ENCODE measurements at regions not wholly inside any gene's neighbourhood (a gene's known extent, or its start where the extent isn't known, plus 50 kb on each side); places are given as distances from the start of the nearest gene placed in this dataset.

GRCh38 chr6:98131290-98131990 lies 702.9 kb upstream of the POU3F2 start:
- intact Hi-C loops (cut with micrococcal nuclease; ENCODE audit: unreplicated experiment) = no loop called here
- no peak overlapping the region for H3K4me3 Mint-ChIP-seq (ENCODE audit: low read depth, unreplicated experiment)
- H3K27me3 Mint-ChIP-seq (ENCODE audit: unreplicated experiment) = no peaks in the 10 kb centered on the region
- CTCF ChIA-PET = no interaction called here
- H3K4me1 Mint-ChIP-seq (ENCODE audit: low read depth, unreplicated experiment) = no peaks in the 10 kb centered on the region
- TF ChIP-seq CTCF (IDR thresholded peaks at IDR 0.05; ENCODE audit: unreplicated experiment) = no peak
- no peaks in the 10 kb centered on the region for H3K9me3 Mint-ChIP-seq (ENCODE audit: low read depth, unreplicated experiment)
- no peaks in the 10 kb centered on the region for H3K36me3 Mint-ChIP-seq (ENCODE audit: insufficient read depth, unreplicated experiment)
- no peak for DNase-seq
- H3K27ac Mint-ChIP-seq (ENCODE audit: unreplicated experiment) = no peak overlapping the region
- no TSS peak for BruUV-seq (replicated peaks)

- no peak for TF ChIP-seq CTCF (IDR thresholded peaks at IDR 0.05; ENCODE audit: unreplicated experiment)
- intact Hi-C loops (cut with micrococcal nuclease; ENCODE audit: unreplicated experiment) = no loop called here
- Mint-ChIP-seq H3K36me3 (ENCODE audit: insufficient read depth, unreplicated experiment) (no peaks in the 10 kb centered on the region), H3K27me3 (ENCODE audit: unreplicated experiment) (no peaks in the 10 kb centered on the region), H3K9me3 (ENCODE audit: low read depth, unreplicated experiment) (no peaks in the 10 kb centered on the region), H3K27ac (ENCODE audit: unreplicated experiment) (no peak overlapping the region), H3K4me3 (ENCODE audit: low read depth, unreplicated experiment) (no peak overlapping the region), H3K4me1 (ENCODE audit: low read depth, unreplicated experiment) (no peaks in the 10 kb centered on the region)
- DNase-seq = no peak
- CTCF ChIA-PET = no interaction called here
- no TSS peak for BruUV-seq (replicated peaks)
Measured at GRCh38 chr6:98136333-98136732, 698.0 kb upstream of the POU3F2 start.

GRCh38 chr6:98137391-98137790 lies 697.0 kb upstream of the POU3F2 start:
- TF ChIP-seq CTCF (IDR thresholded peaks at IDR 0.05; ENCODE audit: unreplicated experiment) = no peak
- Mint-ChIP-seq H3K4me3 (ENCODE audit: low read depth, unreplicated experiment) (no peak overlapping the region), H3K4me1 (ENCODE audit: low read depth, unreplicated experiment) (no peaks in the 10 kb centered on the region), H3K27me3 (ENCODE audit: unreplicated experiment) (no peaks in the 10 kb centered on the region), H3K27ac (ENCODE audit: unreplicated experiment) (no peak overlapping the region), H3K9me3 (ENCODE audit: low read depth, unreplicated experiment) (peaks cover 2% of the 10 kb centered on the region), H3K36me3 (ENCODE audit: insufficient read depth, unreplicated experiment) (no peaks in the 10 kb centered on the region)
- intact Hi-C loops (cut with micrococcal nuclease; ENCODE audit: unreplicated experiment) = no loop called here
- CTCF ChIA-PET = no interaction called here
- BruUV-seq (replicated peaks) = no TSS peak
- no peak for DNase-seq

GRCh38 chr6:98142839-98143238 lies 691.5 kb upstream of the POU3F2 start:
- Mint-ChIP-seq H3K27ac (ENCODE audit: unreplicated experiment) (no peak overlapping the region), H3K27me3 (ENCODE audit: unreplicated experiment) (no peaks in the 10 kb centered on the region), H3K9me3 (ENCODE audit: low read depth, unreplicated experiment) (peaks cover 10% of the 10 kb centered on the region), H3K4me1 (ENCODE audit: low read depth, unreplicated experiment) (no peaks in the 10 kb centered on the region), H3K36me3 (ENCODE audit: insufficient read depth, unreplicated experiment) (no peaks in the 10 kb centered on the region), H3K4me3 (ENCODE audit: low read depth, unreplicated experiment) (no peak overlapping the region)
- intact Hi-C loops (cut with micrococcal nuclease; ENCODE audit: unreplicated experiment) = no loop called here
- CTCF ChIA-PET = no interaction called here
- no peak for DNase-seq
- BruUV-seq (replicated peaks) = no TSS peak
- TF ChIP-seq CTCF (IDR thresholded peaks at IDR 0.05; ENCODE audit: unreplicated experiment) = no peak

All from Calu3 (cell line).